Trophoblast cell (in vitro differentiated cells and primary cell): ENCODE measurements at regions not wholly inside any gene's neighbourhood (a gene's known extent, or its start where the extent isn't known, plus 50 kb on each side); places are given as distances from the start of the nearest gene placed in this dataset.

Source experiments
- DNase-seq, 2 donors: peaks; one replicate each; pipeline ENCODE4 v3.0.0-alpha.2; 2016
- H2AFZ ChIP-seq: 2 replicates; pipeline ENCODE4 v1.6.1; 2013; ENCODE audit warnings: low read length, moderate library complexity, mild to moderate bottlenecking; ENCODE audit not compliant: insufficient read depth, poor library complexity
- H2AK5ac ChIP-seq: 2 replicates; pipeline ENCODE4 v1.6.1; 2013; ENCODE audit warnings: mild to moderate bottlenecking, low read length
- H2BK120ac ChIP-seq: 2 replicates; pipeline ENCODE4 v1.6.1; 2013; ENCODE audit warnings: low read length, mild to moderate bottlenecking, moderate library complexity; ENCODE audit not compliant: insufficient read depth, poor library complexity
- H2BK12ac ChIP-seq: 2 replicates; pipeline ENCODE4 v1.6.1; 2013; ENCODE audit warnings: mild to moderate bottlenecking, low read length, moderate library complexity
- H2BK5ac ChIP-seq: 2 replicates; pipeline ENCODE4 v1.6.1; 2013; ENCODE audit warnings: low read length, low read depth, moderate library complexity, mild to moderate bottlenecking; ENCODE audit not compliant: poor library complexity
- H3K14ac ChIP-seq: 2 replicates; pipeline ENCODE4 v1.6.1; 2013; ENCODE audit warnings: mild to moderate bottlenecking, low read length
- H3K18ac ChIP-seq: 2 replicates; pipeline ENCODE4 v1.6.1; 2013; ENCODE audit warnings: mild to moderate bottlenecking, low read length
- H3K23ac ChIP-seq: 2 replicates; pipeline ENCODE4 v1.6.1; 2013; ENCODE audit warnings: low read length
- H3K27ac ChIP-seq: 2 replicates; pipeline ENCODE4 v1.5.1; 2013; ENCODE audit warnings: low read depth, mild to moderate bottlenecking, inconsistent platforms, low read length, moderate library complexity
- H3K27me3 ChIP-seq: 2 replicates; pipeline ENCODE4 v1.6.1; 2013; ENCODE audit warnings: inconsistent platforms, mild to moderate bottlenecking, low read length, moderate library complexity; ENCODE audit not compliant: insufficient read depth
- H3K36me3 ChIP-seq, 2 experiments: 1 replicate in 1 of 2; 2 replicates in 1 of 2; pipeline ENCODE4 v1.6.1; 2013; ENCODE audit warnings: low read length in 2 of 2, mild to moderate bottlenecking in 2 of 2, moderate library complexity in 1 of 2; ENCODE audit not compliant: insufficient read depth in 2 of 2, control insufficient read depth in 1 of 2
- H3K4ac ChIP-seq: 2 replicates; pipeline ENCODE4 v1.6.1; 2013; ENCODE audit warnings: low read depth, mild to moderate bottlenecking, low read length, moderate library complexity
- H3K4me1 ChIP-seq, 2 experiments: 1 replicate in 1 of 2; 2 replicates in 1 of 2; pipeline ENCODE4 v1.6.1; 2013; ENCODE audit warnings: low read length in 2 of 2, mild to moderate bottlenecking in 2 of 2, moderate library complexity in 1 of 2; ENCODE audit not compliant: insufficient read depth in 2 of 2, control insufficient read depth in 1 of 2
- H3K4me2 ChIP-seq: 2 replicates; pipeline ENCODE4 v1.6.1; 2013; ENCODE audit warnings: inconsistent platforms, mild to moderate bottlenecking, low read length, moderate library complexity
- H3K4me3 ChIP-seq: 2 replicates; pipeline ENCODE4 v1.5.1; 2013; ENCODE audit warnings: mild to moderate bottlenecking, low read depth, low read length, inconsistent platforms
- H3K79me1 ChIP-seq: one replicate; pipeline ENCODE4 v1.6.1; 2013; ENCODE audit warnings: low read length
- H3K79me2 ChIP-seq: 2 replicates; pipeline ENCODE4 v1.6.1; 2013; ENCODE audit warnings: low read length, mild to moderate bottlenecking; ENCODE audit not compliant: control insufficient read depth, insufficient read depth, poor library complexity
- H3K9ac ChIP-seq: 2 replicates; pipeline ENCODE4 v1.6.1; 2013; ENCODE audit warnings: mild to moderate bottlenecking, low read length
- H3K9me3 ChIP-seq: 2 replicates; pipeline ENCODE4 v1.6.1; 2013; ENCODE audit warnings: low read depth, mild to moderate bottlenecking, control low read depth, inconsistent platforms, low read length; ENCODE audit not compliant: insufficient read depth
- H4K12ac ChIP-seq: 2 replicates; pipeline ENCODE4 v1.6.1; 2013; ENCODE audit warnings: low read depth, mild to moderate bottlenecking, low read length, moderate library complexity
- H4K8ac ChIP-seq: 2 replicates; pipeline ENCODE4 v1.6.1; 2013; ENCODE audit warnings: low read depth, mild to moderate bottlenecking, low read length, moderate library complexity
- H4K91ac ChIP-seq: one replicate; pipeline ENCODE4 v1.6.1; 2013; ENCODE audit warnings: low read depth, mild to moderate bottlenecking, low read length, moderate library complexity
- WGBS: extraction: QIAGEN DNeasy Blood & Tissue Kit; methylation state at CpG from one replicate; pipeline ENCODE4 v1.1.7; 2013; ENCODE audit warnings: missing lambda C conversion rate; ENCODE audit not compliant: insufficient read length, insufficient coverage; ENCODE audit errors: extremely low coverage; 5-methylcytosine and 5-hydroxymethylcytosine counted together

GRCh38 chr3:72548981-72549380 lies 299.3 kb downstream of the SHQ1 start:
- H2AFZ ChIP-seq, result no peak overlapping the region
- H2BK120ac ChIP-seq, result no peak overlapping the region
- no peak overlapping the region for H3K23ac ChIP-seq
- H2BK5ac ChIP-seq, result no peak overlapping the region
- H3K18ac ChIP-seq, result no peak overlapping the region
- H3K79me2 ChIP-seq, result no peaks in the 10 kb centered on the region
- no peak overlapping the region for H4K91ac ChIP-seq
- H3K9me3 ChIP-seq, result no peaks in the 10 kb centered on the region
- H3K4me2 ChIP-seq, result no peak overlapping the region
- H4K8ac ChIP-seq, result no peak overlapping the region
- H3K4me3 ChIP-seq, result no peak overlapping the region
- no CpG with 5 or more reads among the region's 4 CpGs for WGBS
- DNase-seq, result no peak
- no peak overlapping the region for H3K4ac ChIP-seq
- H3K4me1 ChIP-seq, result no peaks in the 10 kb centered on the region
- H2BK12ac ChIP-seq, result no peak overlapping the region
- H4K12ac ChIP-seq, result no peak overlapping the region
- no peaks in the 10 kb centered on the region for H3K27me3 ChIP-seq
- H3K36me3 ChIP-seq, result no peaks in the 10 kb centered on the region
- H3K79me1 ChIP-seq, result no peaks in the 10 kb centered on the region
- no peak overlapping the region for H3K27ac ChIP-seq
- H3K14ac ChIP-seq, result no peak overlapping the region
- no peak overlapping the region for H2AK5ac ChIP-seq
- H3K9ac ChIP-seq, result no peak overlapping the region

GRCh38 chr3:72548461-72548860 lies 299.8 kb downstream of the SHQ1 start:
- Histone ChIP-seq H2AFZ (no peak overlapping the region), H3K9ac (no peak overlapping the region), H3K14ac (no peak overlapping the region), H3K79me2 (no peaks in the 10 kb centered on the region), H4K12ac (no peak overlapping the region), H3K9me3 (no peaks in the 10 kb centered on the region), H3K4me1 (no peaks in the 10 kb centered on the region), H3K36me3 (no peaks in the 10 kb centered on the region), H3K4me2 (no peak overlapping the region), H3K4ac (no peak overlapping the region), H2BK12ac (no peak overlapping the region), H3K23ac (no peak overlapping the region), H4K8ac (no peak overlapping the region), H2AK5ac (no peak overlapping the region), H3K27me3 (no peaks in the 10 kb centered on the region), H2BK5ac (no peak overlapping the region), H4K91ac (no peak overlapping the region), H3K27ac (no peak overlapping the region), H3K4me3 (no peak overlapping the region), H3K18ac (no peak overlapping the region), H2BK120ac (no peak overlapping the region), H3K79me1 (no peaks in the 10 kb centered on the region)
- no CpG with 5 or more reads among the region's 1 CpG for WGBS
- DNase-seq, result no peak

DNA sequence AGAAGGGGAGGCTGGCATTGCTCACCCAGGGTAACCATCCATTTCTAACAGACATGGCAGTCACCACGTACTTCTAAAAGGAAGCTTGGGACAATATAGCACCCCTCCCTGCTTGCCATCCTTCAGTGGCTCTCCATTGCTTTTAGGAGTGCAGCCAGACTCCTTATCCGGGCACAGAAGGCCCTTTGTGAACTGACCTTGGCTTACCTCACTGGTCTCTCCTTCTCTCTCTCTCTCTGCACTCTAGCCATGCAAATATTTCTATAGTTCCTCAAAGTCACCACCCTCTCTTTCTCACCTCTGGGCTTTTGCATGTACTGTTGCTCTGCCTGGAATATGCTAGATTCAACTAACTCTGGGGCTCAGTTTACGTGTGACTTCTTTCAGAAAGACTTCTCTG lies 301.1 kb downstream of the SHQ1 start:
- H3K9me3 ChIP-seq, result no peaks in the 10 kb centered on the region
- H3K9ac ChIP-seq, result no peak overlapping the region
- no peak overlapping the region for H3K14ac ChIP-seq
- no peaks in the 10 kb centered on the region for H3K79me2 ChIP-seq
- H2BK5ac ChIP-seq, result no peak overlapping the region
- DNase-seq, result no peak
- no peak overlapping the region for H4K12ac ChIP-seq
- no peak overlapping the region for H3K18ac ChIP-seq
- H2AK5ac ChIP-seq, result no peak overlapping the region
- H3K4me1 ChIP-seq, result no peaks in the 10 kb centered on the region
- H4K8ac ChIP-seq, result no peak overlapping the region
- no peaks in the 10 kb centered on the region for H3K36me3 ChIP-seq
- H2BK12ac ChIP-seq, result no peak overlapping the region
- H3K27ac ChIP-seq, result no peak overlapping the region
- H3K27me3 ChIP-seq, result no peaks in the 10 kb centered on the region
- no peak overlapping the region for H2BK120ac ChIP-seq
- WGBS, result no CpG with 5 or more reads among the region's 3 CpGs
- no peak overlapping the region for H3K4me3 ChIP-seq
- H3K4me2 ChIP-seq, result no peak overlapping the region
- H2AFZ ChIP-seq, result no peak overlapping the region
- no peak overlapping the region for H3K4ac ChIP-seq
- no peaks in the 10 kb centered on the region for H3K79me1 ChIP-seq
- no peak overlapping the region for H3K23ac ChIP-seq
- no peak overlapping the region for H4K91ac ChIP-seq

DNA sequence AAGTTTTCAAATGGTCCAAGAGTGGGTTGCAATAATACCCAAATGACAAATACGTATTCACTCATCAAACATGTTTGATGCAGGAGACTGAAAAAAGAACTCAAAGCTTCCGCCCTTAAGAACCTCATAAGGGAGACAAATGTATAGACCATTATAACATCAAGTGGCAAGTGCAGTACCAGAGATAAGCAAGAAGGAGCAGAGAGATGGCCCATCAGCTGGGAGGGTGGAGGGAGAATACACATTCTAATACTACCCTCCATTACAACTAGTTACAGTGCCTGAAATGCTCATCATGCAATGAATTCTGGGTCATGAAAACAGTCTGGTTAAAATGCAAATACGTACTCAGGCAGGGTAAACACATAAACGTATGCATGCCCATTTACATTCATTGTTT lies 304.0 kb downstream of the SHQ1 start:
- no peak for DNase-seq
- Histone ChIP-seq H3K4me3 (no peak overlapping the region), H2AFZ (no peak overlapping the region), H3K14ac (no peak overlapping the region), H3K9ac (no peak overlapping the region), H4K91ac (no peak overlapping the region), H3K9me3 (no peaks in the 10 kb centered on the region), H4K8ac (no peak overlapping the region), H3K79me2 (no peaks in the 10 kb centered on the region), H3K4me1 (no peaks in the 10 kb centered on the region), H3K79me1 (no peaks in the 10 kb centered on the region), H3K4me2 (no peak overlapping the region), H4K12ac (no peak overlapping the region), H2BK12ac (no peak overlapping the region), H2BK5ac (no peak overlapping the region), H3K27ac (no peak overlapping the region), H2BK120ac (no peak overlapping the region), H3K27me3 (no peaks in the 10 kb centered on the region), H3K23ac (no peak overlapping the region), H3K4ac (no peak overlapping the region), H2AK5ac (no peak overlapping the region), H3K18ac (no peak overlapping the region), H3K36me3 (no peaks in the 10 kb centered on the region)
- no CpG with 5 or more reads among the region's 4 CpGs for WGBS
